ENCODE measurements at regions not wholly inside any gene's neighbourhood (a gene's known extent, or its start where the extent isn't known, plus 50 kb on each side); places are given as distances from the start of the nearest gene placed in this dataset.
"Not testable (repeated sequence)": the region's sequence is repeated elsewhere in the genome, so short reads cannot be mapped to it uniquely, and the experiment has no call there.

- no peaks in the 10 kb centered on the region for H3K36me3 ChIP-seq (ENCODE audit: control insufficient read depth, insufficient read depth, low read length)
- H3K27ac ChIP-seq = no peak overlapping the region
- H3K4me2 ChIP-seq (ENCODE audit: low read length) = no peak overlapping the region
- H3K4me3 ChIP-seq (ENCODE audit: low read depth, low read length) = no peak overlapping the region
- no peaks in the 10 kb centered on the region for H3K4me1 ChIP-seq
- H3K9me3 ChIP-seq (ENCODE audit: control insufficient read depth, low read length) = no peaks in the 10 kb centered on the region
- no peak for TF ChIP-seq CTCF (IDR thresholded peaks at IDR 0.05)
- H3K27me3 ChIP-seq (ENCODE audit: control insufficient read depth, insufficient read depth, low read length) = no peaks in the 10 kb centered on the region
- no peak overlapping the region for H2AFZ ChIP-seq
- H3K79me2 ChIP-seq = no peaks in the 10 kb centered on the region
- no peak overlapping the region for H3K9ac ChIP-seq
Observed at GRCh38 chr15:19899021-19899824, 642.4 kb downstream of the GOLGA6L6 start.

- H3K36me3 ChIP-seq (ENCODE audit: control insufficient read depth, insufficient read depth, low read length); H3K9me3 ChIP-seq (ENCODE audit: control insufficient read depth, low read length); H3K9ac ChIP-seq; H3K79me2 ChIP-seq; H3K4me3 ChIP-seq (ENCODE audit: low read depth, low read length); H3K27ac ChIP-seq; H3K27me3 ChIP-seq (ENCODE audit: control insufficient read depth, insufficient read depth, low read length); H3K4me1 ChIP-seq; H3K4me2 ChIP-seq (ENCODE audit: low read length); H2AFZ ChIP-seq: not testable (repeated sequence)
Observed at GRCh38 chr15:19888811-19889210, 652.8 kb downstream of the GOLGA6L6 start.

- not testable (repeated sequence) for H2AFZ ChIP-seq; H3K4me1 ChIP-seq; H3K27me3 ChIP-seq (ENCODE audit: control insufficient read depth, insufficient read depth, low read length); H3K9me3 ChIP-seq (ENCODE audit: control insufficient read depth, low read length); H3K36me3 ChIP-seq (ENCODE audit: control insufficient read depth, insufficient read depth, low read length); H3K79me2 ChIP-seq; H3K27ac ChIP-seq; H3K4me2 ChIP-seq (ENCODE audit: low read length); H3K4me3 ChIP-seq (ENCODE audit: low read depth, low read length); H3K9ac ChIP-seq
Observed at GRCh38 chr15:19844061-19844460, 697.5 kb downstream of the GOLGA6L6 start.
